HepG2 (cell line): ENCODE measurements at regions not wholly inside any gene's neighbourhood (a gene's known extent, or its start where the extent isn't known, plus 50 kb on each side); places are given as distances from the start of the nearest gene placed in this dataset.

Experiments used
- ATAC-seq: fragments of 200-7000 bp; cut with Tn5 transposase; 3 replicates; pipeline ENCODE4 v1.9.1; 2020; ENCODE audit warnings: mild to moderate bottlenecking, moderate library complexity
- BruUV-seq: library from RNA; stranded (reverse); fragments of 400-500 nt; replicated peaks from 2 replicates; lab custom pipeline; 2021; lab: Mats Ljungman, UMichigan
- CTCF ChIA-PET: fragments of 300-600 bp; formaldehyde crosslinking; extraction: SDS; loops from one replicate; lab custom pipeline; 2021; ENCODE audit warnings: low total read pairs, inconsistent platforms, low intra/inter-chr PET ratio; lab: Yijun Ruan, JAX
- POLR2A ChIA-PET: fragments of 350-600 bp; sonication (Branson Sonifier 250); formaldehyde crosslinking; loops from one replicate; lab custom pipeline; 2020; ENCODE audit warnings: antibody characterized with exemption, inconsistent platforms; lab: Yijun Ruan, JAX
- DNase-seq: peaks from one replicate; pipeline ENCODE4 v3.0.0-alpha.2; 2015; ENCODE audit warnings: low spot score
- FAIRE-seq: peaks from 3 replicates; lab custom pipeline; 2011; peaks lifted over from hg19 to GRCh38; lab: Jason Lieb, UNC
- H2AFZ ChIP-seq: one replicate; pipeline ENCODE4 v1.6.1; 2011; ENCODE audit warnings: low read length, inconsistent platforms
- H3K27ac ChIP-seq: fragments of 300-600 bp; 3 replicates; pipeline ENCODE4 v1.8.0; 2011; ENCODE audit warnings: mixed run types, mild to moderate bottlenecking, mixed read lengths, low read length, inconsistent platforms; ENCODE audit not compliant: insufficient read depth; ENCODE audit errors: extremely low read length
- H3K27me3 ChIP-seq, 2 experiments: fragments of 200-600 bp in 1 of 2; 2 replicates in 1 of 2; 3 replicates in 1 of 2; pipeline versions ENCODE4 v1.6.0 to v1.8.0; 2011; ENCODE audit warnings: low read length in 2 of 2, mild to moderate bottlenecking in 2 of 2, moderate library complexity in 2 of 2, inconsistent platforms in 1 of 2; ENCODE audit not compliant: insufficient read depth in 2 of 2, control insufficient read depth in 1 of 2
- H3K36me3 ChIP-seq, 2 experiments: fragments of 200-600 bp in 1 of 2; replicated peaks in 1 of 2; 2 replicates in 1 of 2; 3 replicates in 1 of 2; pipeline versions ENCODE4 v1.5.1 to v1.8.0; 2011; ENCODE audit warnings: low read length in 2 of 2, inconsistent platforms in 1 of 2; ENCODE audit not compliant: insufficient read depth in 2 of 2, control insufficient read depth in 1 of 2
- H3K4me1 ChIP-seq: 2 replicates; pipeline ENCODE4 v1.5.1; 2012; ENCODE audit warnings: low read length, inconsistent platforms; ENCODE audit not compliant: insufficient read depth
- H3K4me2 ChIP-seq: 2 replicates; pipeline ENCODE4 v1.6.0; 2011; ENCODE audit warnings: low read depth, low read length, inconsistent platforms
- H3K4me3 ChIP-seq, 3 experiments: fragments of 200-600 bp in 1 of 3; sonication (generic), shearing (Covaris generic) in 1 of 3; replicated peaks in 1 of 3; 2 replicates each; pipeline ENCODE4 v1.5.1; 2011 to 2016; ENCODE audit warnings: low read length in 3 of 3, inconsistent platforms in 2 of 3, low read depth in 2 of 3, mild to moderate bottlenecking in 2 of 3, control low read depth in 1 of 3, mixed read lengths in 1 of 3; ENCODE audit not compliant: insufficient read depth in 1 of 3
- H3K79me2 ChIP-seq: one replicate; pipeline ENCODE4 v1.6.1; 2011; ENCODE audit warnings: low read length, inconsistent platforms; ENCODE audit not compliant: insufficient read depth
- H3K9ac ChIP-seq: 2 replicates; pipeline ENCODE4 v1.6.0; 2011; ENCODE audit warnings: mild to moderate bottlenecking, low read depth, low read length, inconsistent platforms; ENCODE audit not compliant: insufficient read depth
- H3K9me3 ChIP-seq: 2 replicates; pipeline ENCODE4 v1.5.1; 2012; ENCODE audit warnings: mild to moderate bottlenecking, low read length
- H4K20me1 ChIP-seq: 2 replicates; pipeline ENCODE4 v1.6.0; 2011; ENCODE audit warnings: inconsistent platforms, mild to moderate bottlenecking, low read length, moderate library complexity; ENCODE audit not compliant: insufficient read depth
- ATRX ChIP-seq: sonication (generic); formaldehyde crosslinking; IDR thresholded peaks from 2 replicates; pipeline ENCODE4 v1.4.0; 2020; ENCODE audit warnings: missing genetic modification reagents, borderline replicate concordance
- CBX1 ChIP-seq: IDR thresholded peaks from one replicate; pipeline ENCODE4 v1.6.1; 2016; ENCODE audit warnings: antibody characterized with exemption, low read depth
- DNMT3B ChIP-seq: conservative IDR thresholded peaks from 2 replicates; pipeline ENCODE4 v1.6.1; 2016; ENCODE audit warnings: missing biosample characterization, control low read depth
- KDM5A ChIP-seq: fragments of 200-600 bp; sonication (generic); IDR thresholded peaks from 2 replicates; pipeline ENCODE4 v1.7.0; 2018; ENCODE audit warnings: antibody characterized with exemption, mild to moderate bottlenecking, low read length, borderline replicate concordance
- NFE2L1 ChIP-seq: sonication (generic); formaldehyde crosslinking; IDR thresholded peaks from 2 replicates; pipeline ENCODE4 v1.4.0; 2020; ENCODE audit warnings: missing genetic modification reagents, mild to moderate bottlenecking, borderline replicate concordance
- RBAK ChIP-seq: sonication (generic); formaldehyde crosslinking; IDR thresholded peaks from 2 replicates; pipeline ENCODE4 v1.5.1; 2020; ENCODE audit warnings: mild to moderate bottlenecking, missing genetic modification reagents
- SNRNP70 ChIP-seq: fragments of 200-400 bp; formaldehyde crosslinking; IDR thresholded peaks from 2 replicates; pipeline ENCODE4 v1.6.1; 2017; ENCODE audit warnings: mild to moderate bottlenecking, low read depth, low read length, moderate library complexity
- ZNF121 ChIP-seq: sonication (generic); formaldehyde crosslinking; IDR thresholded peaks from 2 replicates; pipeline ENCODE4 v1.5.0; 2020; ENCODE audit warnings: mild to moderate bottlenecking, missing genetic modification reagents
- ZNF329 ChIP-seq: sonication (generic); formaldehyde crosslinking; IDR thresholded peaks from 2 replicates; pipeline ENCODE4 v1.9.0; 2021; ENCODE audit warnings: low read depth, mild to moderate bottlenecking, missing genetic modification reagents
- ZNF335 ChIP-seq: sonication (generic); formaldehyde crosslinking; IDR thresholded peaks from 2 replicates; pipeline ENCODE4 v1.4.0; 2020; ENCODE audit warnings: missing genetic modification reagents
- ZNF383 ChIP-seq: sonication (generic); formaldehyde crosslinking; IDR thresholded peaks from 2 replicates; pipeline ENCODE4 v1.4.0; 2020; ENCODE audit warnings: missing genetic modification reagents, mild to moderate bottlenecking, borderline replicate concordance
- ZNF572 ChIP-seq: sonication (generic); formaldehyde crosslinking; IDR thresholded peaks from 2 replicates; pipeline ENCODE4 v1.5.1; 2020; ENCODE audit warnings: mild to moderate bottlenecking, missing genetic modification reagents
- ZNF605 ChIP-seq: sonication (generic); formaldehyde crosslinking; IDR thresholded peaks from 2 replicates; pipeline ENCODE4 v1.8.0; 2022; ENCODE audit warnings: mild to moderate bottlenecking, missing genetic modification reagents
- ZSCAN9 ChIP-seq: IDR thresholded peaks from 2 replicates; pipeline ENCODE4 v1.6.1; 2016; ENCODE audit warnings: borderline replicate concordance
- WGBS: methylation state at CpG from one replicate; pipeline ENCODE4 v1.1.6; 2017; ENCODE audit warnings: low lambda C conversion rate; 5-methylcytosine and 5-hydroxymethylcytosine counted together
- in situ Hi-C: cut with HindIII; loops from 2 replicates; pipeline ENCODE4 v1.10.0; 2017; ENCODE audit warnings: low pct_unique_long_range_greater_than_20kb; ENCODE audit not compliant: extremely low pct_ligation_motif_present
- intact Hi-C: fragments of 100-400 bp; cut with micrococcal nuclease; formaldehyde crosslinking; loops from one replicate; pipeline ENCODE4 v1.10.0; 2022; ENCODE audit not compliant: unreplicated experiment

GRCh38 chr2:59463426-59463825 is 1090.0 kb downstream of the BCL11A start (continued):
- TF ChIP-seq ZNF329 (CRISPR knock-in tag) (no peak), ATRX (CRISPR knock-in tag) (no peak), SNRNP70 (no peak), RBAK (CRISPR knock-in tag) (no peak), NFE2L1 (CRISPR knock-in tag) (no peak), CBX1 (no peak), DNMT3B (CRISPR knock-in tag) (no peak), ZNF335 (CRISPR knock-in tag) (no peak), KDM5A (no peak), ZNF121 (CRISPR knock-in tag) (no peak), ZSCAN9 (CRISPR knock-in tag) (no peak)

GRCh38 chr2:59462422-59463197 is 1090.8 kb downstream of the BCL11A start:
- no peak for DNase-seq
- Histone ChIP-seq H3K4me1 (no peaks in the 10 kb centered on the region), H3K9me3 (peaks cover 11% of the 10 kb centered on the region), H2AFZ (no peak overlapping the region), H3K27ac (no peak overlapping the region), H4K20me1 (no peaks in the 10 kb centered on the region), H3K4me3 (no peak overlapping the region), H3K4me2 (no peak overlapping the region), H3K36me3 (no peaks in the 10 kb centered on the region), H3K79me2 (no peaks in the 10 kb centered on the region), H3K27me3 (no peaks in the 10 kb centered on the region), H3K9ac (no peak overlapping the region)
- TF ChIP-seq ZNF605 (CRISPR knock-in tag): no peak
- TF ChIP-seq ZNF572 (CRISPR knock-in tag): no peak
- TF ChIP-seq ZNF383: no peak
- ChIA-PET CTCF (no interaction called here), POLR2A (no interaction called here)
- in situ Hi-C loops: no loop called here
- 22% methylated on average over 7 of the region's 7 CpGs for WGBS
- no TSS peak for BruUV-seq
- intact Hi-C loops: no loop called here
- no peak for ATAC-seq
- no peak for FAIRE-seq
